ENCODE measurements at regions not wholly inside any gene's neighbourhood (a gene's known extent, or its start where the extent isn't known, plus 50 kb on each side); places are given as distances from the start of the nearest gene placed in this dataset.

DNA sequence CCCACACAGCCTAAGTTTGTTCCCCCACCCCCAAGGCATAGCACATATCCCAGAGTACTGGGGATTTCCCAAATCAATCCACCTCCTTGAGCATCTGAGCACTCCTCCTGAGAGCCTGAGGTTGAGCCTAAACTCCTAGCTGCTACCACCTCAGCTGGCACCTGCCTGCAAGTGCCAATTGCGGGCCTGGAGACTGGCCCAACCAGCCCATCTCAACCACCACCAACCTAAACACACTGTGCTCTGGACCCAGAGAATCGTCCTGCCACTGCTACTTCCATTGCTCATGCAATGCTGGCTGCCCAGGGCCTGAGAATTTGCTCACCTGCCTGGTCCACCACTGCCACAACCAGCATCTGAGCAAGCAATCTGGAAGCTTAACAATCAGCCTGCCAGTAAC is 177.1 kb downstream of the FGF13 start:
- TF ChIP-seq EZH2 (IDR thresholded peaks at IDR 0.05; ENCODE audit: insufficient read depth, poor library complexity, severe bottlenecking) (no peak), EZH2phosphoT487 (IDR thresholded peaks at IDR 0.05; ENCODE audit: insufficient read depth, low read depth) (no peak)
- in situ Hi-C loops (cut with MboI) = no loop called here
- Histone ChIP-seq H3K27me3 (replicated peaks; ENCODE audit: insufficient read depth) (no peaks in the 10 kb centered on the region), H3K4me2 (ENCODE audit: unreplicated experiment) (no peak overlapping the region), H4K20me1 (ENCODE audit: insufficient read depth) (no peaks in the 10 kb centered on the region), H3K9ac (no peak overlapping the region), H3K9me3 (ENCODE audit: low read depth) (no peaks in the 10 kb centered on the region), H2AFZ (no peak overlapping the region), H3K4me1 (ENCODE audit: insufficient read depth) (no peaks in the 10 kb centered on the region), H3K79me2 (ENCODE audit: insufficient read depth) (no peaks in the 10 kb centered on the region), H3K9me2 (ENCODE audit: insufficient read depth) (no peaks in the 10 kb centered on the region), H3K4me3 (no peak overlapping the region), H3F3A (ENCODE audit: insufficient read depth) (no peaks in the 10 kb centered on the region), H3K27ac (no peak overlapping the region), H3K36me3 (ENCODE audit: low read depth) (no peaks in the 10 kb centered on the region)
- 9 to 14% methylated on average over 1 to 2 of the region's 2 CpGs for WGBS, 2 experiments (ENCODE audit: low coverage in 1 of 2, low lambda C conversion rate in 2 of 2, missing lambda C conversion rate in 2 of 2)
- no peak for DNase-seq

DNA sequence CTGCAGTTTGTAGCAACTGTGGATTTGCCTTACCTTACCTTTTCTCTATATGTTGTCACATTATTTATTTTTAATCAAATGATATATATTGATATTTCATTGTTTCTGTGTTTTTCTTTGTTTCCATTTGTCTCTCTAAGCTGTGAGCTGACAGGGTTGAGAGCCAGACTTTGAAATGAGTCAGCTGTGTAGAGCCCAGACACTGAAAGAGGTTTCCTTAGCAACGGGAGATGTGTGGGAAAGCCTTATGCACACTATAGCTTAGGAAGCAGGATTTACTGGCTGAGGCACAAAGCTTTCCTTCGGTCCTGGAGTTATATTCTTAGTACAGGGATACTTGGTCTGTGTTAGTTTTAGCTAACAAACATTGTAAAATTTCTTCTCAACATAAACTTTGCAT is 192.2 kb downstream of the FGF13 start:
- in situ Hi-C loops (cut with MboI) = no loop called here
- Histone ChIP-seq H3K4me3 (no peak overlapping the region), H3F3A (ENCODE audit: insufficient read depth) (no peaks in the 10 kb centered on the region), H3K4me1 (ENCODE audit: insufficient read depth) (no peaks in the 10 kb centered on the region), H3K9me3 (ENCODE audit: low read depth) (no peaks in the 10 kb centered on the region), H3K36me3 (ENCODE audit: low read depth) (no peaks in the 10 kb centered on the region), H3K9me2 (ENCODE audit: insufficient read depth) (no peaks in the 10 kb centered on the region), H3K27me3 (replicated peaks; ENCODE audit: insufficient read depth) (no peaks in the 10 kb centered on the region), H2AFZ (no peak overlapping the region), H3K27ac (no peak overlapping the region), H3K9ac (no peak overlapping the region), H3K4me2 (ENCODE audit: unreplicated experiment) (no peak overlapping the region), H4K20me1 (ENCODE audit: insufficient read depth) (no peaks in the 10 kb centered on the region), H3K79me2 (ENCODE audit: insufficient read depth) (no peaks in the 10 kb centered on the region)
- WGBS, 2 experiments (ENCODE audit: low coverage in 1 of 2, low lambda C conversion rate in 2 of 2, missing lambda C conversion rate in 2 of 2) = 0 to 5% methylated on average over 2 of the region's 2 CpGs
- peak; percentile 9 for DNase-seq
- TF ChIP-seq EZH2 (IDR thresholded peaks at IDR 0.05; ENCODE audit: insufficient read depth, poor library complexity, severe bottlenecking) (no peak), EZH2phosphoT487 (IDR thresholded peaks at IDR 0.05; ENCODE audit: insufficient read depth, low read depth) (no peak)

DNA sequence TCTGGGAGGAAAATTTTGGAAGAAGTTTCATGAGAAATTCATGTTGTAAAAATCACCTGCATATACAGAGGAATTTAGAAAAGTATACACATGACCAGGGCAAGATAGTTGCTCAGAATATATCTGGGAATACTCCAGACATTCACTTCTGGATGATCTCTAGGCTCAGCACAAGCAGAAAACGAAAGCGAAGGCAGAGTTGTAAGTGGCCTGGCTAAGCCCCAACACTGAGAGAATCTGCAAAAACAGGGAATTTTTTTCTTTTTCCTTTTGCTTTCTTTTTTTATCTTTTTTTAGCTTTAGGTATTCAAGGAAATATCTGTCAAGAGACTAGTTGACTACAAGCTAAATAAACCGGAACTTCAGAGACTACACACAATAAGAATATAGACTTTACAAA is 207.2 kb downstream of the FGF13 start:
- no peak overlapping the region for H2AFZ ChIP-seq
- in situ Hi-C loops (cut with MboI) = no loop called here
- no peak overlapping the region for H3K4me2 ChIP-seq (ENCODE audit: unreplicated experiment)
- no peak overlapping the region for H3K27ac ChIP-seq
- H3K79me2 ChIP-seq (ENCODE audit: insufficient read depth) = no peaks in the 10 kb centered on the region
- no peak for TF ChIP-seq EZH2phosphoT487 (IDR thresholded peaks at IDR 0.05; ENCODE audit: insufficient read depth, low read depth)
- TF ChIP-seq EZH2 (IDR thresholded peaks at IDR 0.05; ENCODE audit: insufficient read depth, poor library complexity, severe bottlenecking) = no peak
- no peaks in the 10 kb centered on the region for H3K27me3 ChIP-seq (replicated peaks; ENCODE audit: insufficient read depth)
- H3F3A ChIP-seq (ENCODE audit: insufficient read depth) = no peaks in the 10 kb centered on the region
- DNase-seq = no peak
- H3K4me1 ChIP-seq (ENCODE audit: insufficient read depth) = no peaks in the 10 kb centered on the region
- WGBS, 2 experiments (ENCODE audit: low coverage in 1 of 2, low lambda C conversion rate in 2 of 2, missing lambda C conversion rate in 2 of 2) = 24 to 26% methylated on average over 3 of the region's 3 CpGs
- H3K36me3 ChIP-seq (ENCODE audit: low read depth) = no peaks in the 10 kb centered on the region
- H3K9me3 ChIP-seq (ENCODE audit: low read depth) = no peaks in the 10 kb centered on the region
- no peaks in the 10 kb centered on the region for H3K9me2 ChIP-seq (ENCODE audit: insufficient read depth)
- H4K20me1 ChIP-seq (ENCODE audit: insufficient read depth) = no peaks in the 10 kb centered on the region
- no peak overlapping the region for H3K4me3 ChIP-seq
- H3K9ac ChIP-seq = no peak overlapping the region

DNA sequence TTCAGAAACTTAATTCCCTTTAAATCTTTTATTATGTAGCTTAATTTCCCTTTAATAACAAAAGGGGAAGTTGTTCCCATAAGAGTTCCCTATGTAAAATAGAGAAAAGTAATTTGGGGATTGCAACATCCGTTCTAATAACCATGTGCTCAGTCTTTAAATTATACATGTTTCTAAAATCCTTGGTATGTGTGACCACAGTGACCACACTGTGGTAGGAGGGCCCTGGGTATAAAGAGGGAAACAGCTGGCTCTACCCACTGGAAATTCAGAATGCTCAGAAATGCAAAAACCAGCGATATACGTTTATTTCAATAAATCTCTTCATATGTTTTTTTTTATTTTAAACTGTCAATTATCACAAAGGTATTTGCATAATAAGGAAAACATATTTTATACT is 219.1 kb downstream of the FGF13 start:
- Histone ChIP-seq H3K9me2 (ENCODE audit: insufficient read depth) (no peaks in the 10 kb centered on the region), H3K36me3 (ENCODE audit: low read depth) (no peaks in the 10 kb centered on the region), H3K27me3 (replicated peaks; ENCODE audit: insufficient read depth) (no peaks in the 10 kb centered on the region), H3K4me2 (ENCODE audit: unreplicated experiment) (no peak overlapping the region), H4K20me1 (ENCODE audit: insufficient read depth) (no peaks in the 10 kb centered on the region), H3K79me2 (ENCODE audit: insufficient read depth) (no peaks in the 10 kb centered on the region), H3F3A (ENCODE audit: insufficient read depth) (no peaks in the 10 kb centered on the region), H3K4me1 (ENCODE audit: insufficient read depth) (no peaks in the 10 kb centered on the region), H2AFZ (no peak overlapping the region), H3K9ac (no peak overlapping the region), H3K4me3 (no peak overlapping the region), H3K9me3 (ENCODE audit: low read depth) (no peaks in the 10 kb centered on the region), H3K27ac (no peak overlapping the region)
- DNase-seq = no peak
- 42 to 54% methylated on average over 3 of the region's 3 CpGs for WGBS, 2 experiments (ENCODE audit: low coverage in 1 of 2, low lambda C conversion rate in 2 of 2, missing lambda C conversion rate in 2 of 2)
- TF ChIP-seq EZH2 (IDR thresholded peaks at IDR 0.05; ENCODE audit: insufficient read depth, poor library complexity, severe bottlenecking) (no peak), EZH2phosphoT487 (IDR thresholded peaks at IDR 0.05; ENCODE audit: insufficient read depth, low read depth) (no peak)
- in situ Hi-C loops (cut with MboI) = no loop called here

DNA sequence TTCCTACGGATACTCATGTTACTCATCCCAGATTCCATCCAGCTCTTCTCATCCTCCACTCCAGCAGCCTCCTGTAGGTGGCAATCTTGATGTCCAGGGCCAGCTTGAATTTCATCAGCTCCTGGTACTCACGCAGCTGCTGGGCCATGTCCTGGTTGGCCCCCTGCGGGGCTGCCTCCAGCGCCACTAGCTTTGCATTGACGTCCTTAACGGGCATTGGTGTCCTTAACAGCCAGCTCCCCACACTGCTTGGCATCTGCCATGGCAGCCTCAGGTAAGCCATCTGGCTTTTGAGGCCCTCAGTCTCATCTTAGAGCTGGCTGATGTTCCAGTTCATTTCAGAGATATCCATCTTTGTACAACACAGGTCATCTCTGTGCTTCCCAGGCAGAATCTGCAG is 223.7 kb downstream of the FGF13 start:
- Histone ChIP-seq H3K9me3 (ENCODE audit: low read depth) (no peaks in the 10 kb centered on the region), H3K9ac (no peak overlapping the region), H3K36me3 (ENCODE audit: low read depth) (no peaks in the 10 kb centered on the region), H3K4me2 (ENCODE audit: unreplicated experiment) (no peak overlapping the region), H4K20me1 (ENCODE audit: insufficient read depth) (no peaks in the 10 kb centered on the region), H3F3A (ENCODE audit: insufficient read depth) (no peaks in the 10 kb centered on the region), H3K4me1 (ENCODE audit: insufficient read depth) (no peaks in the 10 kb centered on the region), H3K27ac (no peak overlapping the region), H3K4me3 (no peak overlapping the region), H2AFZ (no peak overlapping the region), H3K9me2 (ENCODE audit: insufficient read depth) (no peaks in the 10 kb centered on the region), H3K79me2 (ENCODE audit: insufficient read depth) (no peaks in the 10 kb centered on the region), H3K27me3 (replicated peaks; ENCODE audit: insufficient read depth) (no peaks in the 10 kb centered on the region)
- DNase-seq = no peak
- in situ Hi-C loops (cut with MboI) = no loop called here
- no peak for TF ChIP-seq EZH2phosphoT487 (IDR thresholded peaks at IDR 0.05; ENCODE audit: insufficient read depth, low read depth)
- no peak for TF ChIP-seq EZH2 (IDR thresholded peaks at IDR 0.05; ENCODE audit: insufficient read depth, poor library complexity, severe bottlenecking)
- WGBS, 2 experiments (ENCODE audit: low coverage in 1 of 2, low lambda C conversion rate in 2 of 2, missing lambda C conversion rate in 2 of 2) = 19 to 32% methylated on average over 6 of the region's 6 CpGs

All from GM23248 (cell line).